Spleen (tissue), 7 donors: ENCODE measurements at regions not wholly inside any gene's neighbourhood (a gene's known extent, or its start where the extent isn't known, plus 50 kb on each side); places are given as distances from the start of the nearest gene placed in this dataset.

Experiments used
- POLR2A ChIP-seq, 3 donors: fragments of 450-650 bp; IDR thresholded peaks; one replicate each; pipeline ENCODE4 v1.5.1; 2017; ENCODE audit warnings: antibody characterized with exemption in 3 of 3, mild to moderate bottlenecking in 1 of 3
- POLR2AphosphoS5 ChIP-seq, 3 donors: sonication (generic); formaldehyde crosslinking; IDR thresholded peaks; one replicate each; pipeline ENCODE4 v1.5.1; 2017; ENCODE audit warnings: antibody characterized with exemption in 3 of 3
- TF ChIP-seq, protein P1 (sequence below), 11 experiments: fragments of 200-600 bp in 7 of 11; fragments of 450-650 bp in 4 of 11; sonication (generic) in 4 of 11; IDR thresholded peaks in 8 of 11; conservative IDR thresholded peaks in 3 of 11; 1 replicate in 7 of 11; 2 replicates in 4 of 11; pipeline versions ENCODE4 v1.4.0 to v1.8.0; 2016 to 2021; ENCODE audit warnings: antibody characterized with exemption in 11 of 11, inconsistent platforms in 4 of 11, mild to moderate bottlenecking in 1 of 11
- donor health status: DM: no; HTN: no; CAD: no; lungs with moderate emphysema.
- donor health status: DM: no; HTN: no; CAD: no.
- donor health status: DM: no; HTN: no; CAD: no.

DNA sequence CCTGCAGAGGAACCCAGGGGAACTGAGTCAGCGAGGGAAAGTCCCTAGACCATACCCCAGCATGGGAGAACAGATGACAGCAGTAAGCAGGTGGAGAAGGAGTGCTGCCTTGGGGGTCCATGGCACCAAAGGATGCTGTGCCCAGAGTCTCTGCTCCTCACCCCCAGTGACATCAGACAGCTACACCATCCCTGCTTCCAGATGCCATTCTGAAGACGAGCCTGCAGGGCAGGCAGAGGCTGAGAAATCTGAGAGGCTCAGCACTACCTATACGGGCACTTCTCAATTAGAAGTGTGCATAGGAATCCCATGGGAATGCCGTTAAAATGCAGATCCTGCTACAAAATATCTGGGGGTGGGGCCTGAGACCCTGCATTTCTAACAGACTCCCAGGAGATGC lies 211.3 kb upstream of the NSMCE3 start:
- TF ChIP-seq, protein P1, sequence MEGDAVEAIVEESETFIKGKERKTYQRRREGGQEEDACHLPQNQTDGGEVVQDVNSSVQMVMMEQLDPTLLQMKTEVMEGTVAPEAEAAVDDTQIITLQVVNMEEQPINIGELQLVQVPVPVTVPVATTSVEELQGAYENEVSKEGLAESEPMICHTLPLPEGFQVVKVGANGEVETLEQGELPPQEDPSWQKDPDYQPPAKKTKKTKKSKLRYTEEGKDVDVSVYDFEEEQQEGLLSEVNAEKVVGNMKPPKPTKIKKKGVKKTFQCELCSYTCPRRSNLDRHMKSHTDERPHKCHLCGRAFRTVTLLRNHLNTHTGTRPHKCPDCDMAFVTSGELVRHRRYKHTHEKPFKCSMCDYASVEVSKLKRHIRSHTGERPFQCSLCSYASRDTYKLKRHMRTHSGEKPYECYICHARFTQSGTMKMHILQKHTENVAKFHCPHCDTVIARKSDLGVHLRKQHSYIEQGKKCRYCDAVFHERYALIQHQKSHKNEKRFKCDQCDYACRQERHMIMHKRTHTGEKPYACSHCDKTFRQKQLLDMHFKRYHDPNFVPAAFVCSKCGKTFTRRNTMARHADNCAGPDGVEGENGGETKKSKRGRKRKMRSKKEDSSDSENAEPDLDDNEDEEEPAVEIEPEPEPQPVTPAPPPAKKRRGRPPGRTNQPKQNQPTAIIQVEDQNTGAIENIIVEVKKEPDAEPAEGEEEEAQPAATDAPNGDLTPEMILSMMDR (IDR thresholded peaks at IDR 0.05 in 8 of 11, conservative IDR thresholded peaks at IDR 0.05 in 3 of 11) = no peak
- no peak for TF ChIP-seq POLR2AphosphoS5 (IDR thresholded peaks at IDR 0.05)
- TF ChIP-seq POLR2A (IDR thresholded peaks at IDR 0.05) = no peak
